ENCODE measurements at regions not wholly inside any gene's neighbourhood (a gene's known extent, or its start where the extent isn't known, plus 50 kb on each side); places are given as distances from the start of the nearest gene placed in this dataset.

GRCh38 chr3:19757773-19758172 is 176.2 kb downstream of the EFHB start:
- TF ChIP-seq CTCF (IDR thresholded peaks at IDR 0.05; ENCODE audit: insufficient read depth, low read depth, low read length) = no peak
- no peak overlapping the region for H3K4me3 ChIP-seq (ENCODE audit: low read depth, low read length)
- DNase-seq (ENCODE audit: low read depth) = no peak

GRCh38 chr3:19749448-19750017 is 184.5 kb downstream of the EFHB start:
- no peak for DNase-seq (ENCODE audit: low read depth)
- TF ChIP-seq CTCF (IDR thresholded peaks at IDR 0.05; ENCODE audit: insufficient read depth, low read depth, low read length) = no peak
- H3K4me3 ChIP-seq (ENCODE audit: low read depth, low read length) = no peak overlapping the region

- TF ChIP-seq CTCF (IDR thresholded peaks at IDR 0.05; ENCODE audit: insufficient read depth, low read depth, low read length) = no peak
- no peak for DNase-seq (ENCODE audit: low read depth)
- H3K4me3 ChIP-seq (ENCODE audit: low read depth, low read length) = no peak overlapping the region
These were observed 185.1 kb downstream of the EFHB start for GRCh38 chr3:19748782-19749447.

- DNase-seq (ENCODE audit: low read depth) = no peak
- TF ChIP-seq CTCF (IDR thresholded peaks at IDR 0.05; ENCODE audit: insufficient read depth, low read depth, low read length) = no peak
- H3K4me3 ChIP-seq (ENCODE audit: low read depth, low read length) = no peak overlapping the region
These were observed 190.0 kb downstream of the EFHB start for GRCh38 chr3:19744047-19744446.

GRCh38 chr3:19742935-19743334 is 191.1 kb downstream of the EFHB start:
- TF ChIP-seq CTCF (IDR thresholded peaks at IDR 0.05; ENCODE audit: insufficient read depth, low read depth, low read length) = no peak
- no peak overlapping the region for H3K4me3 ChIP-seq (ENCODE audit: low read depth, low read length)
- no peak for DNase-seq (ENCODE audit: low read depth)

GRCh38 chr3:19739504-19739903 is 194.5 kb downstream of the EFHB start:
- H3K4me3 ChIP-seq (ENCODE audit: low read depth, low read length) = no peak overlapping the region
- DNase-seq (ENCODE audit: low read depth) = no peak
- no peak for TF ChIP-seq CTCF (IDR thresholded peaks at IDR 0.05; ENCODE audit: insufficient read depth, low read depth, low read length)

- no peak for DNase-seq (ENCODE audit: low read depth)
- no peak for TF ChIP-seq CTCF (IDR thresholded peaks at IDR 0.05; ENCODE audit: insufficient read depth, low read depth, low read length)
- no peak overlapping the region for H3K4me3 ChIP-seq (ENCODE audit: low read depth, low read length)
These were observed 195.2 kb downstream of the EFHB start for GRCh38 chr3:19738846-19739245.

Measured in fibroblast of villous mesenchyme (primary cell).